ENCODE measurements at regions not wholly inside any gene's neighbourhood (a gene's known extent, or its start where the extent isn't known, plus 50 kb on each side); places are given as distances from the start of the nearest gene placed in this dataset.

- TF ChIP-seq CTCF (IDR thresholded peaks at IDR 0.05) (no peak), POLR2A (IDR thresholded peaks at IDR 0.05) (no peak)
Measured at GRCh38 chr2:181268174-181268867, 188.9 kb upstream of the ITGA4 start.
